NCI-H524 treated with DMSO at 0.1 percent for 48 hours (cell line): ENCODE measurements at regions not wholly inside any gene's neighbourhood (a gene's known extent, or its start where the extent isn't known, plus 50 kb on each side); places are given as distances from the start of the nearest gene placed in this dataset.
"Not testable (repeated sequence)": the region's sequence is repeated elsewhere in the genome, so short reads cannot be mapped to it uniquely, and the experiment has no call there.

Source experiments
- DNase-seq: peaks from one replicate; lab custom pipeline; 2025; lab: John Stamatoyannopoulos, UW

DNA sequence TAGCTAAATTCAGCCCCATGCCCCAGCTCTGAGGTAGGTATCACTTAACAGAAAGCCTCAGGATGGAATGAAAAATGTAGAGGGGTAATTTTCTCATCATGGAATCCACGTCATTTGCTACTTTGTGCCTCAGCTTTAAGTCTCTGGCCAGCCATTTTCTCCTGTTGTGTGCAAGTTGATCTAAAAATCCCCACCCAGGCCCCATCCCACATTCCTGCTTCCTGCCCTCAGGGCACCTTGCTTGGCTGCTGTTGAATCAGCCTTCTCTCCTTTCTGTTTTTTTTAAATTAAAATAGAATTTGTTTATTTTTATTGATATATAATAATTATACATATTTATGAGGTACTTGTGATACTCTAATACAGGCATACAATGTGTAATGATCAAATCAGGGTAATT, 179.9 kb upstream of the TSHZ3 start:
- no peak for DNase-seq

DNA sequence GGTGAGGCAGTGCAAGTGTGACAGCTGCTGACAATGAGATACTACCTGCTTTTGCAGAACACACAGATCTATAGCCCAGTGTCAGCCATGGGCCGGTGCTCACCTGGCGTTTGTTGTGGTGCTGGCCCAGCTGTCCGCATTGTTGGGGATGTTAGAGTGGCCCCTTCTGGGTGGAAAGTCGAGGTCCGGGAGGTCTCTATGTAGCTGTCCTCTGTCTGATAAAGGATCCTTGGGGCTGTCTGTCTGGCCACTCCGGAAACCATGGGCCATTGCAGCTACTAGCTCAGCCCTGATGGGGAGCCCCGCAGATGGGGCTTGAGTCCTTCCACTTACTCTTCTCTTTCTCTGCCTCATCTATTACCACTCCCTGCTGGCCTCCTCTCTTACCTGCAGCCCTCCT, 181.5 kb upstream of the TSHZ3 start:
- DNase-seq = no peak

DNA sequence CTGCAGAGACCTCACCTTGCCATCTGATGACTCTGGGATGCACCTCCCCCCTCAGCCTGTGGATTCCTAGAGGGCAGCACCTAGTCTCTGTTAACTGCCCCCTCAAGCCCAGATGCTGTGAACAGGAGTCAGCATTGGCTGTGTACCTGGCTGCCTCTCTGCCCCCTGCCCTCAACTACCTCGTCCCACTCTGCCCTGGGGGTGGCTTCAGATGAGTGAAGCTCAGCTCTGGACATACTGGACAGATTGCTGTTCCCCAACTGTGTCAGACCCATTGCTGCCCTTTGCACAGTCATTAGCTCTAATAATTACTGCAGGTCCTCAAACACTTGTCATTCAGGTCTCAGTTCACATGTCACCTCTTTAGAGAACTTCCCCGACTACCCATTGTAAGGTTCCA, 182.1 kb upstream of the TSHZ3 start:
- no peak for DNase-seq

GRCh38 chr19:31532034-31532433, 182.8 kb upstream of the TSHZ3 start:
- DNase-seq = no peak

DNA sequence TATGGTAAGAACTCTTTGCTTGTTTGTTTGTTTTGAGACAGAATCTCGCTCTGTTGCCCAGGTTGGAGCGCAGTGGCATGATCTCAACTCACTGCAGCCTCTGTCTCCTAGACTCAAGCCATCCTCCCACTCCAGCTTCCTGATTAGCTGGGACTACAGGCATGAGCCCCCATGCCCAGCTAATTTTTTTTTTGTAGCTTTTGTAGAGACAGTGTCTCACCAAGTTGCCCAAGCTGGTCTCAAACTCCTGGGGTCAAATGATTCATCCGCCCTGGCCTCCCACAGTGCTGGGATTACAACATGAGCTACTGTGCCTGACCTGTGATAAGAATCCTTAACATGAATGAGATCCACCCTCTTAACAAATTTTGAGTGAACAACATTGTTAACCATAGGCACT, 183.9 kb upstream of the TSHZ3 start:
- DNase-seq = no peak

- no peak for DNase-seq
These were observed 185.0 kb upstream of the TSHZ3 start for GRCh38 chr19:31534231-31534630.

- DNase-seq = no peak
These were observed 185.8 kb upstream of the TSHZ3 start for GRCh38 chr19:31534786-31535657.

DNA sequence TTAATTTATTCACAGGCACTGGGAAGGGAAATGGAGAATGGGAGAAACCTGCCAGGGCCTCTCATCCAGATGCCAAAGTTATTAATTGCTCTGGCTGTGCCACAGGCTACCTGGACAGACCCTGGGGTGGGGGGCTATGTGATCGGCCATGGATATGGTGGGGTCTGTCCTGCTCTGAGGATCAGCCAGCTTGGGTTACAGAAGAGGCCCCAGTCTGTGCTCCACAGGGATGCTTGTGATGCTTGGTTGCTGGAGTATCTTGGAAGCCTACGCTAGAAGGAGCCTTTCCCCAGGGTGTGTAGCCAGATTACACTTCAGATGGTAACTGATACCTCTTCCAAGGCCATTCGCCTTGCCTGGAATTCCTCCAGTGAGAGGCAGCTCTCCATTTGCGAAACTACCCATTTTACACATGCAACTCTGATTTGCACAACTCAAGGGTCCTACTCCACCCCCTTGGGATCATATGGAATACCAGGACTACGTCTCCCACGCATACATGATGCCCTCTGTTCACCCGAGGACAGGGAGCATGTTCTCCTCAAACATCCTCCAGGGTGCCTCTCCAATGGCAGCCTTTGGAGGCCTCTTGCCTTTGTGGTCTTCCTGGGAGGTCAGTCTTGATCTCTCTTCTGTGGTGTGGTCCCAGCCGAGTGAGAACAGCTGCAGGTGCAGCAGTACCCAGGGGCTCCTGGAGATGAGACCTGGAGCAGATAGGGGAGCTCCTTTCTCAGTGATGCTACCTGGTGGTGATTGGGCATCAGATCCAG, 186.6 kb upstream of the TSHZ3 start:
- no peak for DNase-seq

DNA sequence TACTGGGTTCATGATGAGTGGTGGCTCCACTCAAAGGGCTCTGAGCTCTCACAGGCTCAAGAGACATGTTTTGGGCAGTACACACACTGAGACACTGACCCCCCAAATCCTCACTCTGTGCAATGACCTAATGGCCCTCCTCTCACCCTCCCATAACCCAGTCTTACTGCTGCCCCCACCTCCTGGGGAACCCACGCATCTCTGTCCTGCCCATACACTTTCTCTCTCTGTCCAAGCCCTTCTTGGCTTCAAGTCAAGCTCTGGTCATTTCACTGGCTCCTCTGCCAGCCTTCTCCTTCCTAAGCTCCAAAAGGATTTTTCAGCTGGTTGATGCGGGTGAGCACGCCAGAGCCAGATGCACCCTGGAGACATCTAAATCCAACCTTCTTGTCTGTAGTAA, 187.9 kb upstream of the TSHZ3 start:
- no peak for DNase-seq

DNA sequence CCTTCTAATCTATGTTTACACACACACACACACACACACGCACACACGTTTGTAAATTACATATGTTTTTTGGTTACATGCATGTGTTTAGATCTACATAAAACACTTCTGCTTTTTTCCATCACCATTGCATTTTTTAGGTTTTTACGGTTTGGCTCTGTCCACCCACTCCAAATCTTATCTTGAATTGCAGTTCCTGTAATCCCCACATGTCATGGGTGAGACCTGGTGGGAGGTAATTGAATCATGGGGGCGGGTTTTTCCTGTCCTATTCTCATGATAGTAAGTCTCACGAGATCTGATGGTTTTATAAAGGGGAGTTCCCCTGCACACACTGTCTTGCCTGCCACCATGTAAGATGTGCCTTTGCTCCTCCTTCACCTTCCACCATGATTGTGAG, 188.7 kb upstream of the TSHZ3 start:
- not testable (repeated sequence) for DNase-seq

DNA sequence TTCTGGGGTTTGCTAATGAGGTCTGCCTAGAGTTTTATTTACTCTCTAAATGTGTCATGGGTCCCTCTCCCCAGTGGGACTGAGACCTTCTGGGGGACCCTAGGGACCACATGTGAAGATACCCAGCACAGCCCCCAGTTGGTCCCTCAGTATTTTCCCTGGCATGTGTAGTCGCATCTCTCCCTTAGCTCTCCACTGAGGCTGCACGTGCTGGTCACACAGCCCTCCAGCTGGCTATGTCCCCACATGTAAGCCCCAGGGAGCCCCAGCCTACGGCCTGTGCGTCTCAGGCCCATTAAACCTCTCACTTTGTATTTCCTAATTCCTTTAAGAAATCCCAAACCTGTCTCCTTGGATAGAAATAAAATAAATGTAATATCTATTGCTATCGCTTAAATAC, 189.6 kb upstream of the TSHZ3 start:
- no peak for DNase-seq

- no peak for DNase-seq
These were observed 190.2 kb upstream of the TSHZ3 start for GRCh38 chr19:31539386-31539785.

- no peak for DNase-seq
These were observed 192.2 kb upstream of the TSHZ3 start for GRCh38 chr19:31541396-31541795.

GRCh38 chr19:31543456-31543855, 194.2 kb upstream of the TSHZ3 start:
- no peak for DNase-seq

DNA sequence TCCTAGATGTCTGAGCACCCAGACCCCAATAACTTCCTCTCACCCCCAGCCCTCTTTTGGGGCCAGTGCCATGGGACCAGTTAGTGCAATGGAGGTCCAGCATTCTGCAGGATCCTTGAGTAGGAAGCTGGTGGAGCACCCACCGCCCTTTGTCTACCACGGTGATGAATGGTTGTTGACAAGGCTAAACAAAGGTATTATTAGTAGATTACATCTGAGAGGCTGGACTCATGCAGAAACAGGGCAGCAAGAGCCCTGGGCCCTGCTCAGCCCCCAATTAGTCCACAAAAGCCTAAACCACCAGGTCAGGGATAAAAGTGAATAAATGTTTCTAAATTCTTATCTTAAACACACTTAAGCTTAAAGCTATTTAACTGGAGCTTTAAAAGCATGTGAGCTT, 196.5 kb upstream of the TSHZ3 start:
- no peak for DNase-seq

GRCh38 chr19:31546205-31546960, 197.1 kb upstream of the TSHZ3 start:
- no peak for DNase-seq

DNA sequence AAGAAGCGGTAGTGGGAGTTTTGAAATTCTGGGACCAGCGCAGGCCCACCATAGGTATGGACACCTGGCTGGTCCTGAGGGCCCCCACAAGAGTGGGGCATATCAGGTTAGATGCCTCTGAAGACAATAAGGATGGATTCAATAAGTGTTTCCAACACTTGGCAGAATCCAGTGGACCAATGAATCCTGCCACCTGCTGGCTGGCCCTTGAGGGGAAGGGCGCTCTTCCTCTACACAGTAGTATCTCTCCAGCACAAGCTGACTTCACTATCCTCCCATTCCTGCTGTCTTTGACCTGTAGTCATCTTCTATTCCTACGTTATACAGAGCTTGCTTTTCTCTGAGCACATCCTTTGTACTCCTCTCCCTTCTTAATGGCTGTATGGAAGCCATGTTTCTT, 199.7 kb upstream of the TSHZ3 start:
- DNase-seq = no peak

DNA sequence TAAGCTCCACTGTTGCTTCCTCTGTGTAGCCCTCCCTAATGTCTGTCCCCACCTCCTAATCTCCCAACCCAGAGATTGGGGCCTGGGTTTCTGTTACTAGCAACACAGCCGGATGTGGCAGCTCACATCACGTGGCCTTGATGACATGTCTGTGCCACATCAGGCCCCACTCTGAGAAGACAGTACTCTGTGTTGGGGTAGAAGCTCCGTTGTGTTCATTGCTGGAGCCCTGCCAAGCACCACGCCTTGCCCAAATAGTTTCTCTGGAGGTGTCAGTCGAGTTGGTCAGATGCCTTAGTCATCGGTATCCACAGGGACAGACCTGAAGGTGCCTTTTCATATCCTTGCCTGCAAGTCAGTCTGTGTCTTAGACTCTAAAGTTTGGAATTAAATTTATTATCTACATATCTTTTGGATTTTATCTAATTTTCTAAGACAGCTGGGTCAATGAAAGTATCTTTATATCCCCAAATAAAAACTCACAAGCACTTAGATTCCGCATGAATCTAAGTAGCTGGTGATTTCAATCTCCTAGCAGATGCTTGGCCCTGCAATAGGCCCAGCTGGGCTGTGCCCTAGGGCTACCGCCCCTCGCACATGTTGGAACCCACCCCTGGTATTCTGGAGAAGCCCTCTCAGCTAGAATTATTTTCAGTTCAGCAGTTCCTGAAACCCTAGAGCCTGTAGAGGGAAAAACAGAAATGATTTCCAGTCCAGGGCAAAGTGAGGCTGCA, 204.0 kb upstream of the TSHZ3 start:
- DNase-seq = no peak

GRCh38 chr19:31553846-31554215, 204.6 kb upstream of the TSHZ3 start:
- no peak for DNase-seq

DNA sequence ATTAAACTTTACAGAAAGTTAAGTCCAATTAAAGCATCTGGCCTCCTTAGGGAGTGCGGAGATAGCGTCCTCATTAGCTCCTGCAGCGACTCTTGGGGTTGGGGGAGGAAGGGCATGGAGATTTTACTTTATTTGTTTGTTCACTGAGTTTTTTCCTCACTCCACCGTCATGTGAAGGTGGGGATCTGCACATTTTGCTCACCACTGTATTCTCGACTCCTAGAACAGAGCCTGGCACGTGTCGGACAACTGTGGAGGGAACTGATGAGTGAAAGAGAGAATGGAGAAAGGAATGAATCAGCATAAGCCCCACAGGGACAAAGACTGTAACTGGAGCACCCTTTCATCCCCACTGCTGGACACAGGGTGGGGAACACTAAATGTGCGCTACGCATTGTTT, 205.1 kb upstream of the TSHZ3 start:
- DNase-seq = no peak

GRCh38 chr19:31555634-31556215, 206.5 kb upstream of the TSHZ3 start:
- no peak for DNase-seq

DNA sequence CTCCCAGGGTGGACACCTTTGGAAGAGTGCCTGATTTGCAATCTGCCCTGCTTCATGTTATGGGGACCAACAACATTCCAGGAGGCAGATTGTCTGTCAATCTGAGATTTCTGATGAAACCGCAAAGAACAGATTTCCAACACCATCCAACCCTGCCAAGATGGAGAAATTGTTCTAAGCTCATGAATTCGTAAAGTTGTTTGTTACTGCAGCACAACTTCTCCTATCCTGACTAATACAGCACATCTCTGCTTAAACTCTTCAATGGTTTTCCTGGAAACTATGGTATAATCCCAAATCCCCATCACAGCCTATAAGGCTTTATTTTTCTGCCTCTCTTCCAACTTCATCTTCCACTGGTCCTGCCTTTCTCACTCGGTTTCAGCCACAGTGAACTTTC, 210.3 kb upstream of the TSHZ3 start:
- DNase-seq = no peak
